K562 (cell line): ENCODE measurements at regions not wholly inside any gene's neighbourhood (a gene's known extent, or its start where the extent isn't known, plus 50 kb on each side); places are given as distances from the start of the nearest gene placed in this dataset.

Experiments
- ATAC-seq: fragments of 200-7000 bp; cut with Tn5 transposase; 3 replicates; pipeline ENCODE4 v1.9.1; 2020; ENCODE audit warnings: moderate library complexity
- BruUV-seq: library from RNA; stranded (reverse); fragments of 400-500 nt; replicated peaks from 2 replicates; lab custom pipeline; 2021; lab: Mats Ljungman, UMichigan
- CTCF ChIA-PET: fragments of 300-600 bp; formaldehyde crosslinking; extraction: SDS; loops from one replicate; lab custom pipeline; 2021; ENCODE audit warnings: low intra/inter-chr PET ratio; lab: Yijun Ruan, JAX
- POLR2A ChIA-PET: fragments of 300-600, 350-650 bp; sonication (Branson Sonifier 250); formaldehyde crosslinking; extraction: SDS; loops from one replicate; lab custom pipeline; 2021; ENCODE audit warnings: antibody characterized with exemption, inconsistent platforms; lab: Yijun Ruan, JAX
- DNase-seq, 4 experiments: peaks; one replicate each; pipeline versions ENCODE4 v3.0.0 to v3.0.0-alpha.2; 2011 to 2018; ENCODE audit warnings: low spot score in 3 of 4, mixed read lengths in 3 of 4; ENCODE audit errors: extremely low read depth in 1 of 4
- FAIRE-seq: peaks from 2 replicates; lab custom pipeline; 2011; peaks lifted over from hg19 to GRCh38; lab: Jason Lieb, UNC
- H2AFZ ChIP-seq: 2 replicates; pipeline ENCODE4 v1.6.0; 2011; ENCODE audit warnings: low read depth, low read length, control low read depth, inconsistent platforms
- H3K27ac ChIP-seq: fragments of 200-600 bp; 3 replicates; pipeline ENCODE4 v1.8.0; 2011; ENCODE audit warnings: low read depth, mild to moderate bottlenecking, control low read depth, inconsistent platforms, low read length, moderate library complexity, mixed read lengths; ENCODE audit errors: extremely low read depth
- H3K27me3 ChIP-seq, 2 experiments: fragments of 300-600 bp in 1 of 2; 2 replicates in 1 of 2; 3 replicates in 1 of 2; pipeline versions ENCODE4 v1.6.0 to v1.8.0; 2011; ENCODE audit warnings: inconsistent platforms in 2 of 2, low read length in 2 of 2, mild to moderate bottlenecking in 1 of 2, mixed read lengths in 1 of 2, moderate library complexity in 1 of 2; ENCODE audit not compliant: control insufficient read depth in 2 of 2, insufficient read depth in 2 of 2
- H3K36me3 ChIP-seq: fragments of 300-600 bp; 3 replicates; pipeline ENCODE4 v1.8.0; 2011; ENCODE audit warnings: mild to moderate bottlenecking, low read length, inconsistent platforms; ENCODE audit not compliant: control insufficient read depth, insufficient read depth
- H3K4me1 ChIP-seq, 2 experiments: fragments of 200-600 bp in 1 of 2; replicated peaks in 1 of 2; 2 replicates in 1 of 2; 3 replicates in 1 of 2; pipeline versions ENCODE4 v1.5.1 to v1.8.0; 2011; ENCODE audit warnings: inconsistent platforms in 2 of 2, low read length in 2 of 2, mild to moderate bottlenecking in 1 of 2, mixed read lengths in 1 of 2, moderate library complexity in 1 of 2; ENCODE audit not compliant: control insufficient read depth in 2 of 2, insufficient read depth in 2 of 2
- H3K4me2 ChIP-seq: 2 replicates; pipeline ENCODE4 v1.6.1; 2011; ENCODE audit warnings: low read length, control low read depth, inconsistent platforms, mixed read lengths; ENCODE audit not compliant: insufficient read depth
- H3K4me3 ChIP-seq: fragments of 200-600 bp; sonication (generic), shearing (Covaris generic); 2 replicates; pipeline ENCODE4 v1.5.1; 2016; ENCODE audit warnings: control low read depth, inconsistent platforms
- H3K79me2 ChIP-seq: fragments of 200-600 bp; 3 replicates; pipeline ENCODE4 v1.8.0; 2011; ENCODE audit warnings: low read length, inconsistent platforms; ENCODE audit not compliant: control insufficient read depth, insufficient read depth
- H3K9ac ChIP-seq, 2 experiments: 2 replicates each; pipeline versions ENCODE4 v1.6.0 to v1.6.1; 2011; ENCODE audit warnings: low read depth in 2 of 2, low read length in 2 of 2, control low read depth in 1 of 2, inconsistent platforms in 1 of 2, mild to moderate bottlenecking in 1 of 2, mixed read lengths in 1 of 2; ENCODE audit not compliant: insufficient read depth in 1 of 2
- H3K9me1 ChIP-seq: one replicate; pipeline ENCODE4 v1.6.0; 2011; ENCODE audit warnings: inconsistent platforms, mild to moderate bottlenecking, low read length, moderate library complexity; ENCODE audit not compliant: control insufficient read depth, insufficient read depth
- H3K9me3 ChIP-seq: replicated peaks from 2 replicates; pipeline ENCODE4 v1.5.1; 2011; ENCODE audit warnings: low read depth, low read length, inconsistent platforms; ENCODE audit not compliant: control insufficient read depth, insufficient read depth
- H4K20me1 ChIP-seq: replicated peaks from 2 replicates; pipeline ENCODE4 v1.6.1; 2011; ENCODE audit warnings: low read length, inconsistent platforms, mixed read lengths; ENCODE audit not compliant: control insufficient read depth, insufficient read depth
- HDGF ChIP-seq: fragments of 450-650 bp; IDR thresholded peaks from 2 replicates; pipeline ENCODE4 v1.6.1; 2016
- MYBL2 ChIP-seq, 2 experiments: fragments of 450-650 bp in 1 of 2; sonication (generic) in 1 of 2; formaldehyde crosslinking in 1 of 2; IDR thresholded peaks; 2 replicates each; pipeline versions ENCODE4 v1.6.1 to v1.8.1; 2017 to 2022; ENCODE audit warnings: borderline replicate concordance in 1 of 2, inconsistent platforms in 1 of 2, low read depth in 1 of 2, mild to moderate bottlenecking in 1 of 2, missing genetic modification reagents in 1 of 2, moderate library complexity in 1 of 2
- ZNF41 ChIP-seq: fragments of 250-450 bp; sonication (Bioruptor Pico); conservative IDR thresholded peaks from 2 replicates; pipeline ENCODE4 v1.4.0; 2020; ENCODE audit warnings: mild to moderate bottlenecking
- ZNF830 ChIP-seq: fragments of 250-450 bp; sonication (Bioruptor Pico); IDR thresholded peaks from 2 replicates; pipeline ENCODE4 v1.5.0; 2021; ENCODE audit warnings: mild to moderate bottlenecking
- WGBS: fragments of 100-300 bp; shearing (Covaris generic); methylation state at CpG from one replicate; pipeline ENCODE4 v1.1.6; 2016; ENCODE audit warnings: low coverage, mixed read lengths; ENCODE audit not compliant: insufficient coverage; ENCODE audit errors: missing lambda C conversion rate; 5-methylcytosine and 5-hydroxymethylcytosine counted together
- in situ Hi-C: fragments of 300-500 bp; cut with MboI; formaldehyde crosslinking; loops from 4 replicates; pipeline ENCODE4 v1.15.0; 2018; ENCODE audit warnings: inconsistent platforms, mixed read lengths
- intact Hi-C: fragments of 100-400 bp; cut with micrococcal nuclease; formaldehyde crosslinking; loops from 2 replicates; pipeline ENCODE4 v1.14.2; 2022
- TF ChIP-seq, protein P1 (sequence below), 2 experiments: fragments of 450-650 bp in 1 of 2; sonication (generic) in 1 of 2; formaldehyde crosslinking in 1 of 2; IDR thresholded peaks in 1 of 2; conservative IDR thresholded peaks in 1 of 2; 2 replicates each; pipeline versions ENCODE4 v1.6.1 to v1.8.1; 2016 to 2023; ENCODE audit warnings: mild to moderate bottlenecking in 2 of 2, moderate library complexity in 2 of 2, inconsistent platforms in 1 of 2, missing genetic modification reagents in 1 of 2
- TF ChIP-seq, protein P2 (sequence below): IDR thresholded peaks from 2 replicates; pipeline ENCODE4 v1.6.1; 2012; ENCODE audit warnings: low read depth, low read length, improper control_type of control experiment, borderline replicate concordance

DNA sequence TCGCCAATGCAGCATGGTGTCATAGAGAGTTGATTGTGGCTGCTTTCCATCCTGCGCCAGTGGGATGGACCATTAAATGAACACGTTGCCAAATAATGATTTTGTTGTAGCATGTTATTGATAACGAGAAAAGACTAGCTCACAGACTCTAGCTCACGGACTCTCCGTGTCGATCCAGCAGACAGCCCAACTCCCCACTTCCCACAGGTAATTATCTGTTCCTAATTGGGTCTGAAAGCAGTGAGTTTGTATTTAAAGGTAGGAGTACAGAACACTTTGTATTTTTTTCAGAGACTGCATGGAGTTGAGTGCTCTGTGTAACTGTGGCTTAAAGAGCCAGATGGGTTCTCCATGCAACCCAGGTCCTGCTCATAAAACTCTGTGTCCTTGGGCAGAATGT is 1250.5 kb downstream of the TYW1 start:
- Histone ChIP-seq H3K9me3 (no peaks in the 10 kb centered on the region), H3K4me2 (no peak overlapping the region), H3K79me2 (no peaks in the 10 kb centered on the region), H3K9me1 (no peaks in the 10 kb centered on the region), H3K4me3 (no peak overlapping the region), H3K27ac (no peak overlapping the region), H3K9ac (no peak overlapping the region), H3K27me3 (no peaks in the 10 kb centered on the region), H3K4me1 (no peaks in the 10 kb centered on the region), H3K36me3 (no peaks in the 10 kb centered on the region), H2AFZ (no peak overlapping the region), H4K20me1 (no peaks in the 10 kb centered on the region)
- DNase-seq (no peak), FAIRE-seq (no peak), ATAC-seq (no peak)
- no peak for TF ChIP-seq ZNF41 (CRISPR knock-in tag)
- TF ChIP-seq, protein P1, sequence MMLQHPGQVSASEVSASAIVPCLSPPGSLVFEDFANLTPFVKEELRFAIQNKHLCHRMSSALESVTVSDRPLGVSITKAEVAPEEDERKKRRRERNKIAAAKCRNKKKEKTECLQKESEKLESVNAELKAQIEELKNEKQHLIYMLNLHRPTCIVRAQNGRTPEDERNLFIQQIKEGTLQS (IDR thresholded peaks at IDR 0.05) = no peak
- TF ChIP-seq, protein P1 (CRISPR knock-in tag; conservative IDR thresholded peaks at IDR 0.05) = no peak
- no peak for TF ChIP-seq ZNF830 (CRISPR knock-in tag)
- TF ChIP-seq, protein P2, sequence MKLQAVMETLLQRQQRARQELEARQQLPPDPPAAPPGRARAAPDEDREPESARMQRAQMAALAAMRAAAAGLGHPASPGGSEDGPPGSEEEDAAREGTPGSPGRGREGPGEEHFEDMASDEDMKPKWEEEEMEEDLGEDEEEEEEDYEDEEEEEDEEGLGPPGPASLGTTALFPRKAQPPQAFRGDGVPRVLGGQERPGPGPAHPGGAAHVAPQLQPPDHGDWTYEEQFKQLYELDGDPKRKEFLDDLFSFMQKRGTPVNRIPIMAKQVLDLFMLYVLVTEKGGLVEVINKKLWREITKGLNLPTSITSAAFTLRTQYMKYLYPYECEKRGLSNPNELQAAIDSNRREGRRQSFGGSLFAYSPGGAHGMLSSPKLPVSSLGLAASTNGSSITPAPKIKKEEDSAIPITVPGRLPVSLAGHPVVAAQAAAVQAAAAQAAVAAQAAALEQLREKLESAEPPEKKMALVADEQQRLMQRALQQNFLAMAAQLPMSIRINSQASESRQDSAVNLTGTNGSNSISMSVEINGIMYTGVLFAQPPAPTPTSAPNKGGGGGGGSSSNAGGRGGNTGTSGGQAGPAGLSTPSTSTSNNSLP = no peak
- no peak for TF ChIP-seq MYBL2 (IDR thresholded peaks at IDR 0.05; ENCODE audit: low read depth)
- TF ChIP-seq MYBL2 (CRISPR knock-in tag; IDR thresholded peaks at IDR 0.05; ENCODE audit: borderline replicate concordance) = no peak
- TF ChIP-seq HDGF = no peak
- BruUV-seq = no TSS peak
- ChIA-PET CTCF (no interaction called here), POLR2A (no interaction called here)
- intact Hi-C loops = no loop called here
- in situ Hi-C loops = no loop called here
- under 1% methylated on average over 7 of the region's 7 CpGs for WGBS
